Heart left ventricle (tissue), 13 donors: ENCODE measurements at regions not wholly inside any gene's neighbourhood (a gene's known extent, or its start where the extent isn't known, plus 50 kb on each side); places are given as distances from the start of the nearest gene placed in this dataset.

ENCODE experiments used
- CTCF ChIP-seq, 12 donors: fragments of 200-600 bp; sonication (generic) in 4 of 12; IDR thresholded peaks; one replicate each; pipeline versions ENCODE4 v1.5.0 to v1.8.0; 2018 to 2022; ENCODE audit warnings: antibody characterized with exemption in 12 of 12, mild to moderate bottlenecking in 5 of 12
- POLR2A ChIP-seq, 2 donors: fragments of 450-650 bp; IDR thresholded peaks; one replicate each; pipeline ENCODE4 v1.6.1; 2017; ENCODE audit warnings: antibody characterized with exemption in 2 of 2, mild to moderate bottlenecking in 2 of 2, moderate library complexity in 2 of 2
- donor health status: ischemic (EF 13 %, LVEDD 7.1; RV severe dilation, severe dysfunction).
- donor health status: DM: no; HTN: yes; CAD: no.
- donor health status: DM: no; HTN: no; CAD: no.
- donor health status: ischemic (EF 25% LVEDD 6.9; RV normal size, moderate dysfunction).
- donor health status: ischemic (EF 25% LVEDD 5.7; RV mildly dilated, moderate dysfunction).
- donor health status: ischemic (EF 35%, LVEDD 5.7; RV mildly dilated, moderate dysfunction).
- donor health status: nonischemic (EF 11% LVEDD 7.7; RV severe dilation, severe dysfunction).
- donor health status: DM: yes; HTN: yes; CAD: no.
- donor health status: PGD.
- donor health status: ischemic (EF 29% LVEDD 5.4; RV normal size, mild dysfunction).
- donor health status: nonischemic (EF 23%, LVEDD 6.1; RV moderate dilation, normal function).

- TF ChIP-seq CTCF (IDR thresholded peaks at IDR 0.05), result no peak
- no peak for TF ChIP-seq POLR2A (IDR thresholded peaks at IDR 0.05)
Observed at GRCh38 chr12:65769880-65770279, 54.4 kb upstream of the HMGA2 start.
